ENCODE measurements at regions not wholly inside any gene's neighbourhood (a gene's known extent, or its start where the extent isn't known, plus 50 kb on each side); places are given as distances from the start of the nearest gene placed in this dataset.

DNA sequence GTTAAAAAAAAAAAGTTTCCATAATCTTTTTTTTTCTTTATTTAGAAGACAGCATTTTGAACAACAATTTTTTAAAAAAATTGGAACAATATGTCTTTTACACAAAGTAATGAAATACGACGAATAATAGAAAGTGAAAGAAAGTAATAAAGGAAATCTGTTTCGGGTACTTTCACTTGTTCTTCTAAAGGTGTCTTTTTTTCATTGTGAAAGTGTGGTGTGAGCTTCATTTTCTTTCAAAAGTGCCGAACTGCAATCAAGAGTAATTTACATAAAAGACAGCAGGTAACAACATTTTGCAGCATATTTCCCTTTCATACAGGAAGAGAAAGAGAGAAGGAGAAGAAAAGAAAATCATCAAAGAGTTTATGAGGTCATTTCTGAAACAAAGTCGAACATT, 159.7 kb upstream of the CDH12 start:
- no peak overlapping the region for H2AFZ ChIP-seq
- H3K4me2 ChIP-seq (ENCODE audit: low read length) = no peak overlapping the region
- H3K79me2 ChIP-seq = no peaks in the 10 kb centered on the region
- no peaks in the 10 kb centered on the region for H3K4me1 ChIP-seq
- H3K27me3 ChIP-seq (ENCODE audit: control insufficient read depth, insufficient read depth, low read length) = no peaks in the 10 kb centered on the region
- no peak overlapping the region for H3K9ac ChIP-seq
- H3K4me3 ChIP-seq (ENCODE audit: low read depth, low read length) = no peak overlapping the region
- no peaks in the 10 kb centered on the region for H3K36me3 ChIP-seq (ENCODE audit: control insufficient read depth, insufficient read depth, low read length)
- no peak overlapping the region for H3K27ac ChIP-seq
- no peaks in the 10 kb centered on the region for H3K9me3 ChIP-seq (ENCODE audit: control insufficient read depth, low read length)
- TF ChIP-seq, protein P1, sequence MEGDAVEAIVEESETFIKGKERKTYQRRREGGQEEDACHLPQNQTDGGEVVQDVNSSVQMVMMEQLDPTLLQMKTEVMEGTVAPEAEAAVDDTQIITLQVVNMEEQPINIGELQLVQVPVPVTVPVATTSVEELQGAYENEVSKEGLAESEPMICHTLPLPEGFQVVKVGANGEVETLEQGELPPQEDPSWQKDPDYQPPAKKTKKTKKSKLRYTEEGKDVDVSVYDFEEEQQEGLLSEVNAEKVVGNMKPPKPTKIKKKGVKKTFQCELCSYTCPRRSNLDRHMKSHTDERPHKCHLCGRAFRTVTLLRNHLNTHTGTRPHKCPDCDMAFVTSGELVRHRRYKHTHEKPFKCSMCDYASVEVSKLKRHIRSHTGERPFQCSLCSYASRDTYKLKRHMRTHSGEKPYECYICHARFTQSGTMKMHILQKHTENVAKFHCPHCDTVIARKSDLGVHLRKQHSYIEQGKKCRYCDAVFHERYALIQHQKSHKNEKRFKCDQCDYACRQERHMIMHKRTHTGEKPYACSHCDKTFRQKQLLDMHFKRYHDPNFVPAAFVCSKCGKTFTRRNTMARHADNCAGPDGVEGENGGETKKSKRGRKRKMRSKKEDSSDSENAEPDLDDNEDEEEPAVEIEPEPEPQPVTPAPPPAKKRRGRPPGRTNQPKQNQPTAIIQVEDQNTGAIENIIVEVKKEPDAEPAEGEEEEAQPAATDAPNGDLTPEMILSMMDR (IDR thresholded peaks at IDR 0.05) = no peak

DNA sequence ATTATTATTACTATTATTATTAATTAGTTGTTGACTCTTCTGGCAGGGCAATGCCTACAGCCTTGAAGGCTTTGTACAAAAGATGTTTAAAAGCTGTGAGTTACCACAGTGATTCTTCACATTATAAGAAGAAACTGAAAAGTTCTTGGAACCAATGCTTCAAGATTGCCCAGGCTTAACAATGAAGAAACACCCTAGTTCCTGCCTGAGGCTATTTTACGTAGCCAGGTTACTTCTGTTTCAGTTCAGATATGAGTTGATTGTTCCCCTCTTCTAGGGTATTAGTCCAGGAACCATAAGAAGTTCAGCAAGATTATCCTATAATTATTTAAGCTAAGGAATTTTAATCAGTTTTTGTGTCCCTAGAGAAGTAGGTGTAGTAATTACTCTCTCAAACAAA, 154.6 kb upstream of the CDH12 start:
- Histone ChIP-seq H3K27me3 (ENCODE audit: control insufficient read depth, insufficient read depth, low read length) (no peaks in the 10 kb centered on the region), H3K4me2 (ENCODE audit: low read length) (no peak overlapping the region), H3K79me2 (no peaks in the 10 kb centered on the region), H3K9ac (no peak overlapping the region), H3K36me3 (ENCODE audit: control insufficient read depth, insufficient read depth, low read length) (no peaks in the 10 kb centered on the region), H3K4me3 (ENCODE audit: low read depth, low read length) (no peak overlapping the region), H3K9me3 (ENCODE audit: control insufficient read depth, low read length) (no peaks in the 10 kb centered on the region), H2AFZ (no peak overlapping the region), H3K27ac (no peak overlapping the region), H3K4me1 (no peaks in the 10 kb centered on the region)
- TF ChIP-seq, protein P1 (IDR thresholded peaks at IDR 0.05) = no peak

DNA sequence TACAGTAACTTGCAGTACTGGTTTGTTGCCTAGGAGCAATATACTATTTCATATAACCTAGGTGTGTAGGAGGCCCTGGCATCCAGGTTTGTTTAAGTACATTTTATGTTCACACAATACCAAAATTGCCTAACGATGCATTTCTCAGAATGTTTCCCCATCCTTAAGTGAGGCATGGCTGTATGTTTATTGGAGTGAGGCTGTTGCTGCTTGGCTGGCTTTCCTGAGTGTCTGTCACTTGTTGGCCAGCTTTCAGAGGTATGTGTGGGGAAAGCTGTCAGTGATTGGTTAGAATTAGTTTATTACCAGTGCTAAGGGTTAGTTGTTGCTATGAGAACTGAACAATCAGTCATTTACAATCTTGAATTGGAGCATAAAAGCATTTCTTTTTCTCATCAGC, 154.1 kb upstream of the CDH12 start:
- Histone ChIP-seq H3K4me2 (ENCODE audit: low read length) (no peak overlapping the region), H3K36me3 (ENCODE audit: control insufficient read depth, insufficient read depth, low read length) (no peaks in the 10 kb centered on the region), H3K27ac (no peak overlapping the region), H3K79me2 (no peaks in the 10 kb centered on the region), H3K4me3 (ENCODE audit: low read depth, low read length) (no peak overlapping the region), H3K9me3 (ENCODE audit: control insufficient read depth, low read length) (no peaks in the 10 kb centered on the region), H3K4me1 (no peaks in the 10 kb centered on the region), H3K27me3 (ENCODE audit: control insufficient read depth, insufficient read depth, low read length) (no peaks in the 10 kb centered on the region), H3K9ac (no peak overlapping the region), H2AFZ (no peak overlapping the region)
- TF ChIP-seq, protein P1 (IDR thresholded peaks at IDR 0.05) = no peak

DNA sequence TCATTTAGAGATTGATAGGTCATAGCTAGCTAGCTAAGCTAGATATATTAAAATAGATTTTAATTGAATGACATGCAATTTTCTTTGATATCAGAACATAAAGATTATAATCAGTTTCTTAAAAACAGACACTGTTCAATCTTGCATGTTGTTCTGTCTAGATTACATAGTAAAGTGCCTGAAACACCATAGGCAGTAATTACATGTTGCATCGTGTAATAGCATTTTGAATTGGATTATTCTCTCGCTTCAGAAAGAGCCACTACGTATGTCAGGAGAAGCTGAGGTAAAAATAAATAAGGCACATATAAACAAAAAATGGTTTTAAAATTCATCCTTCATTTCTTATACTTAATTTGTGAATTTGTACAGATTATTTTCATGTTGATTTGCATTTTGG, 148.0 kb upstream of the CDH12 start:
- H3K4me1 ChIP-seq = no peaks in the 10 kb centered on the region
- TF ChIP-seq, protein P1 (IDR thresholded peaks at IDR 0.05) = no peak

DNA sequence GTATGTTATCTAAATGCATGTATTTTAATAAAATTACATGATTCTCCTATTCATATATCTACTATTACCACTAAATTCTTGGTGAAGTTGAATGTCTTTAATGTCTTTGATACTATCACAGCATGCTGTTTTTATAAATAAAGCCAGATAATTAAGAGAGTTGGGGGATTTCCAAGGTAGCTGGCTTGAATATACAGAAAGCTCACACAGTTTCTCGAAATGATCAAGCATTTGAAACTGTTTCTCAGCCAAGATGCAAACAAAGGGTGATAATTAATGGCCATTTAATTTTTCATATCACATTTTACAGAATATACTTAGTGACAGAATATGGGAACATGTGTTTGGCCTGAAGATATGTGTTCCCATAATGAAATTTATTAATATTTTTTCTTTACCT, 145.6 kb upstream of the CDH12 start:
- no peak overlapping the region for H2AFZ ChIP-seq
- no peak overlapping the region for H3K9ac ChIP-seq
- no peaks in the 10 kb centered on the region for H3K79me2 ChIP-seq
- no peaks in the 10 kb centered on the region for H3K27me3 ChIP-seq (ENCODE audit: control insufficient read depth, insufficient read depth, low read length)
- no peaks in the 10 kb centered on the region for H3K36me3 ChIP-seq (ENCODE audit: control insufficient read depth, insufficient read depth, low read length)
- H3K27ac ChIP-seq = no peak overlapping the region
- H3K4me1 ChIP-seq = no peaks in the 10 kb centered on the region
- H3K4me2 ChIP-seq (ENCODE audit: low read length) = no peak overlapping the region
- H3K4me3 ChIP-seq (ENCODE audit: low read depth, low read length) = no peak overlapping the region
- TF ChIP-seq, protein P1 (IDR thresholded peaks at IDR 0.05) = no peak
- no peaks in the 10 kb centered on the region for H3K9me3 ChIP-seq (ENCODE audit: control insufficient read depth, low read length)

More for the DNA sequence above, 148.0 kb upstream of the CDH12 start:
- no peaks in the 10 kb centered on the region for H3K79me2 ChIP-seq
- no peaks in the 10 kb centered on the region for H3K36me3 ChIP-seq (ENCODE audit: control insufficient read depth, insufficient read depth, low read length)
- no peak overlapping the region for H3K4me3 ChIP-seq (ENCODE audit: low read depth, low read length)
- no peak overlapping the region for H3K4me2 ChIP-seq (ENCODE audit: low read length)
- no peaks in the 10 kb centered on the region for H3K27me3 ChIP-seq (ENCODE audit: control insufficient read depth, insufficient read depth, low read length)
- H3K9ac ChIP-seq = no peak overlapping the region
- H3K27ac ChIP-seq = no peak overlapping the region
- H3K9me3 ChIP-seq (ENCODE audit: control insufficient read depth, low read length) = no peaks in the 10 kb centered on the region
- no peak overlapping the region for H2AFZ ChIP-seq
